Parathyroid adenoma (tissue), 2 donors: ENCODE measurements at regions not wholly inside any gene's neighbourhood (a gene's known extent, or its start where the extent isn't known, plus 50 kb on each side); places are given as distances from the start of the nearest gene placed in this dataset.

Source experiments
- H2AFZ ChIP-seq: fragments of 300-600 bp; sonication (generic); one replicate; pipeline ENCODE4 v1.7.0; 2017; ENCODE audit warnings: antibody characterized with exemption, mild to moderate bottlenecking
- H3K27ac ChIP-seq: fragments of 300-600 bp; sonication (generic); one replicate; pipeline ENCODE4 v1.7.0; 2017
- H3K27me3 ChIP-seq: fragments of 300-600 bp; sonication (generic); one replicate; pipeline ENCODE4 v1.7.0; 2017; ENCODE audit warnings: low read length; ENCODE audit not compliant: control insufficient read depth, insufficient read depth
- H3K36me3 ChIP-seq: fragments of 300-600 bp; sonication (generic); one replicate; pipeline ENCODE4 v1.7.0; 2017; ENCODE audit warnings: low read length; ENCODE audit not compliant: control insufficient read depth, insufficient read depth
- H3K4me1 ChIP-seq: fragments of 300-600 bp; sonication (generic); one replicate; pipeline ENCODE4 v1.7.0; 2017; ENCODE audit warnings: control low read depth
- H3K4me2 ChIP-seq: fragments of 300-600 bp; sonication (generic); one replicate; pipeline ENCODE4 v1.7.0; 2017; ENCODE audit warnings: low read length
- H3K4me3 ChIP-seq: fragments of 300-600 bp; sonication (generic); one replicate; pipeline ENCODE4 v1.7.0; 2017; ENCODE audit warnings: low read depth, low read length
- H3K79me2 ChIP-seq: fragments of 300-600 bp; sonication (generic); one replicate; pipeline ENCODE4 v1.7.0; 2017; ENCODE audit warnings: control low read depth
- H3K9ac ChIP-seq: fragments of 300-600 bp; sonication (generic); one replicate; pipeline ENCODE4 v1.7.0; 2017; ENCODE audit warnings: mild to moderate bottlenecking
- H3K9me3 ChIP-seq: fragments of 300-600 bp; sonication (generic); one replicate; pipeline ENCODE4 v1.7.0; 2017; ENCODE audit warnings: low read length; ENCODE audit not compliant: control insufficient read depth
- CTCF ChIP-seq: fragments of 300-600 bp; sonication (generic); IDR thresholded peaks from one replicate; pipeline ENCODE4 v1.7.0; 2017; ENCODE audit warnings: antibody characterized with exemption, mild to moderate bottlenecking
- donor health status: primary hyperparathyroidism.

- H3K27ac ChIP-seq, result no peak overlapping the region
- no peaks in the 10 kb centered on the region for H3K27me3 ChIP-seq
- H3K36me3 ChIP-seq, result no peaks in the 10 kb centered on the region
- H3K79me2 ChIP-seq, result no peaks in the 10 kb centered on the region
- TF ChIP-seq CTCF, result no peak
- H3K4me3 ChIP-seq, result no peak overlapping the region
- no peak overlapping the region for H3K9ac ChIP-seq
- no peaks in the 10 kb centered on the region for H3K9me3 ChIP-seq
- no peak overlapping the region for H3K4me2 ChIP-seq
- no peaks in the 10 kb centered on the region for H3K4me1 ChIP-seq
- no peak overlapping the region for H2AFZ ChIP-seq
Measured at GRCh38 chr1:200228081-200228480, 181.8 kb downstream of the ZNF281 start.
